Activated naive CD4-positive, alpha-beta T cell treated with anti-CD3 and anti-CD28 coated beads for 36 hours (primary cell): ENCODE measurements at regions not wholly inside any gene's neighbourhood (a gene's known extent, or its start where the extent isn't known, plus 50 kb on each side); places are given as distances from the start of the nearest gene placed in this dataset.

Source experiments
- CTCF ChIA-PET: fragments of 350-600 bp; sonication (Branson Sonifier 250); formaldehyde crosslinking; loops from one replicate; lab custom pipeline; 2021; ENCODE audit warnings: antibody characterized with exemption; lab: Charles Lee
- DNase-seq: peaks from one replicate; pipeline ENCODE4 v3.0.0-alpha.2; 2020
- H3K27ac Mint-ChIP-seq: one replicate; pipeline ENCODE4 v1.8.0; 2021; ENCODE audit warnings: mild to moderate bottlenecking, mixed read lengths
- H3K27me3 Mint-ChIP-seq: one replicate; pipeline ENCODE4 v1.8.0; 2021; ENCODE audit warnings: low read depth, mixed read lengths
- H3K36me3 Mint-ChIP-seq: one replicate; pipeline ENCODE4 v1.8.0; 2021; ENCODE audit warnings: low read depth, mixed read lengths
- H3K4me1 Mint-ChIP-seq: one replicate; pipeline ENCODE4 v1.8.0; 2021; ENCODE audit warnings: low read depth, mixed read lengths
- H3K4me3 Mint-ChIP-seq: one replicate; pipeline ENCODE4 v1.8.0; 2021; ENCODE audit warnings: mild to moderate bottlenecking, moderate library complexity, mixed read lengths
- H3K9me3 Mint-ChIP-seq: one replicate; pipeline ENCODE4 v1.8.0; 2021; ENCODE audit warnings: mixed read lengths
- intact Hi-C: fragments of 100-400 bp; cut with micrococcal nuclease; formaldehyde crosslinking; loops from one replicate; pipeline ENCODE4 v1.15.1; 2023

- no peaks in the 10 kb centered on the region for H3K27me3 Mint-ChIP-seq
- H3K9me3 Mint-ChIP-seq = no peaks in the 10 kb centered on the region
- H3K4me3 Mint-ChIP-seq = no peak overlapping the region
- intact Hi-C loops = no loop called here
- H3K4me1 Mint-ChIP-seq = no peaks in the 10 kb centered on the region
- CTCF ChIA-PET = no interaction called here
- no peak overlapping the region for H3K27ac Mint-ChIP-seq
- DNase-seq = no peak
- H3K36me3 Mint-ChIP-seq = no peaks in the 10 kb centered on the region
These were observed 365.2 kb downstream of the TUSC7 start for GRCh38 chr3:117074826-117075225.

DNA sequence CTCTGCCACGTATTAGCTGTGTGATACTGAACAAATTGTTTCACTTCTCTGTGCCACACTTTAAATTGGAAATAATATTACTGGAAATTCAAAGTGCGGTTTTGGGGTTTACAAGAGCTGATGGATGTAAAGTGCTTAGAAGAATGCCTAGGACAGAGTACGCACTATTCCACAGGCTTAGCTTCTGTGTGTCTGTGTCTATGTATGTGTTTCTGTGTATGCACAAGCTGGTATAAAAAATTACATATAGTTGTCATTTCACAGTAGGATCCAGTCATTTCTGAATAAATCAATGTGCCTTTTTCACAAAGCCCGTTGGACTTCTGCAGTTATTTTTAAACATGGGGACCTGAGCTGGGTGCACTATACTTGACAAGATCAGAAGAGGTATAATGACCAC lies 370.4 kb downstream of the TUSC7 start:
- H3K4me3 Mint-ChIP-seq = no peak overlapping the region
- H3K27ac Mint-ChIP-seq = no peak overlapping the region
- peaks cover 4% of the 10 kb centered on the region for H3K9me3 Mint-ChIP-seq
- no peaks in the 10 kb centered on the region for H3K27me3 Mint-ChIP-seq
- intact Hi-C loops = no loop called here
- no peaks in the 10 kb centered on the region for H3K4me1 Mint-ChIP-seq
- CTCF ChIA-PET = no interaction called here
- no peak for DNase-seq
- no peaks in the 10 kb centered on the region for H3K36me3 Mint-ChIP-seq

- no peak overlapping the region for H3K4me3 Mint-ChIP-seq
- CTCF ChIA-PET = no interaction called here
- intact Hi-C loops = no loop called here
- no peaks in the 10 kb centered on the region for H3K4me1 Mint-ChIP-seq
- peaks cover 5% of the 10 kb centered on the region for H3K9me3 Mint-ChIP-seq
- H3K36me3 Mint-ChIP-seq = no peaks in the 10 kb centered on the region
- H3K27me3 Mint-ChIP-seq = no peaks in the 10 kb centered on the region
- no peak overlapping the region for H3K27ac Mint-ChIP-seq
- DNase-seq = no peak
These were observed 371.3 kb downstream of the TUSC7 start for GRCh38 chr3:117080872-117081271.

GRCh38 chr3:117084277-117084676 lies 374.7 kb downstream of the TUSC7 start:
- intact Hi-C loops = no loop called here
- H3K36me3 Mint-ChIP-seq = no peaks in the 10 kb centered on the region
- no peaks in the 10 kb centered on the region for H3K4me1 Mint-ChIP-seq
- DNase-seq = no peak
- no peaks in the 10 kb centered on the region for H3K27me3 Mint-ChIP-seq
- CTCF ChIA-PET = interaction anchor here (0.5 kb wide), 1 partner anchor 31 kb away, joined by 6 read pairs; no protein-coding TSS in a partner anchor
- no peak overlapping the region for H3K4me3 Mint-ChIP-seq
- no peak overlapping the region for H3K27ac Mint-ChIP-seq
- H3K9me3 Mint-ChIP-seq = peaks cover 5% of the 10 kb centered on the region

DNA sequence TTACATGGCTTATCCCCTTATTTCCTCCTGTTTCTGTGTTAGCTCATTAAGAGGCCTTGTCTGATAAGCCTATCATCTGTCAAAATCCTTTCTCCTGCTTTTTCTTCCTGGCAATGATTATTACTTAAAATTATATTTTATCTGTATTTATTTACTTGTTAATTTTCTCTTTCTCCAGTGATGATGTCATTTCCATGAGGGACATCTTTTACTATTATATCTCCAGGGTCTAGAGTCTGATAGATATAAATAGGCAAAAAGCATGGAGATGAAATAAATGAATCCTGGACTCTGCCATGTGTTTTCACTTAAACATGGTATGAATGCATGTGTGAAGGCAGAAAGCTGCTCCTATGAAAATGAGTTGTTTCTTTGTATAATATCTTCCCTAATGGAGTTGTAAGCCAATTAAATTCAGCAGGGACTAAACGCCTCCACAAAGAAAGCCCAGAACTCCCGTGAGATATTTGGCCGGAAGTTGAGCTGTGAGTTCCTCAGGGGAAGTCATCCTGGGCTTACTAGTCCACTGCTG lies 375.2 kb downstream of the TUSC7 start:
- H3K27me3 Mint-ChIP-seq = no peaks in the 10 kb centered on the region
- no peak overlapping the region for H3K27ac Mint-ChIP-seq
- no peaks in the 10 kb centered on the region for H3K4me1 Mint-ChIP-seq
- no peak overlapping the region for H3K4me3 Mint-ChIP-seq
- intact Hi-C loops = no loop called here
- CTCF ChIA-PET = interaction anchor here (0.5 kb wide), 1 partner anchor 31 kb away, joined by 6 read pairs; no protein-coding TSS in a partner anchor
- H3K9me3 Mint-ChIP-seq = peaks cover 5% of the 10 kb centered on the region
- no peaks in the 10 kb centered on the region for H3K36me3 Mint-ChIP-seq
- DNase-seq = no peak

DNA sequence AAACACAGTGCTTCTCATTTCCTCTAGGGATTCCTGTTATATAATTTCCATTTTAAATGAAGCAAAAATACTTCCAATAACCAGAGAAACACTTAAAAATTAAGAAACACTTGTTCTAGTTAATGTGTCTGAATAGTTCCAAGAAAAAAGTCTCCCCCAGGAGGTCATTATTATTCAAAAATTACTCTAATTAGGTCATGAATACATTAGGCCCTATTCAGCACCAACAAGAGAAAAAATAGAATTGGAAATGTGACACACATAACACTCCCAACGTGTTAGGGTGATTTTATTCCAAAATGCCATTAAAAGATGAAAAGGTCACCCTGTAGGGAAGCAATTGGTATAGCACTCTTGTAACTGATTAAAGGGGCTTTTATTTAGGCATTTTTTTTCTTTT lies 382.1 kb downstream of the TUSC7 start:
- DNase-seq = no peak
- CTCF ChIA-PET = no interaction called here
- intact Hi-C loops = no loop called here
- Mint-ChIP-seq H3K4me3 (no peak overlapping the region), H3K9me3 (peaks cover 6% of the 10 kb centered on the region), H3K27ac (no peak overlapping the region), H3K36me3 (no peaks in the 10 kb centered on the region), H3K4me1 (no peaks in the 10 kb centered on the region), H3K27me3 (no peaks in the 10 kb centered on the region)

GRCh38 chr3:117096549-117096948 lies 387.0 kb downstream of the TUSC7 start:
- intact Hi-C loops = no loop called here
- H3K27ac Mint-ChIP-seq = no peak overlapping the region
- DNase-seq = no peak
- peaks cover 2% of the 10 kb centered on the region for H3K9me3 Mint-ChIP-seq
- CTCF ChIA-PET = no interaction called here
- no peak overlapping the region for H3K4me3 Mint-ChIP-seq
- no peaks in the 10 kb centered on the region for H3K4me1 Mint-ChIP-seq
- H3K27me3 Mint-ChIP-seq = no peaks in the 10 kb centered on the region
- H3K36me3 Mint-ChIP-seq = no peaks in the 10 kb centered on the region

DNA sequence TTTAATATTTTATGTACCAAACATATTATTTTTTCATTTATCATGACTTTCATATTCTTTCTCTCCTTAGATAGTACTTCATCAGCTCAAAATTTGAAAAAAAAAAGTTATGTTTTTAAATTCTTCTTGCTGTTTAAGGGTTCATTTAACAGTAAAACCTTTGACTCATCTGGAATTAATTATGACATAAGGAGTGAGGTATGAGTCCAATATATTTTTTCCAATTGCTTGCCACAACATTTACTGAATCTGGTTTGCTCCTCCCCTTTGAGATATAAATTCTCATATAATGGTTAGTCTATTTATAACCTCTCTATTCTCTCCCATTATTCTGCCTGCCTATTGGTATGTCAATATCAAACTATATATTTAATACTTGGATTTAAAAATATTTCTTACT lies 387.8 kb downstream of the TUSC7 start:
- H3K9me3 Mint-ChIP-seq = peaks cover 2% of the 10 kb centered on the region
- H3K27ac Mint-ChIP-seq = no peak overlapping the region
- no peak for DNase-seq
- intact Hi-C loops = no loop called here
- H3K36me3 Mint-ChIP-seq = no peaks in the 10 kb centered on the region
- no peaks in the 10 kb centered on the region for H3K4me1 Mint-ChIP-seq
- CTCF ChIA-PET = no interaction called here
- no peak overlapping the region for H3K4me3 Mint-ChIP-seq
- no peaks in the 10 kb centered on the region for H3K27me3 Mint-ChIP-seq

DNA sequence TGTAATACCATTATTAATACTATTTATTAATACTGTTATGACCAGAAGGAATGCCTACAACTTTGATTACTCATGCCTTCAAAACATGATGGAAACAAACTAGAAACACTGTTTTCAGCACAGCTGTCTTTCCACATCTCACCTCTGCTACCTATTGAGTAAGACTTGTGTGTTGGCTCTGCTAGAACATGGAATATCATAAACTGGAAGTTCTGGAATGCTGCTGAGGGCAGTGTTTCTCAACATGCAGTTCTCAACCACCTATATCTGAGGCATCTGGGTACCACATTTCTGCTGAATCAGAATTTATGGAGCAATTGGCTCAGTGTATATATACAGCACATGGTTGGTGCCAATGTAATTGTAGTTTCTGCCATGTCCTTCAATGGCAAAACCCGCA lies 392.1 kb downstream of the TUSC7 start:
- CTCF ChIA-PET = no interaction called here

DNA sequence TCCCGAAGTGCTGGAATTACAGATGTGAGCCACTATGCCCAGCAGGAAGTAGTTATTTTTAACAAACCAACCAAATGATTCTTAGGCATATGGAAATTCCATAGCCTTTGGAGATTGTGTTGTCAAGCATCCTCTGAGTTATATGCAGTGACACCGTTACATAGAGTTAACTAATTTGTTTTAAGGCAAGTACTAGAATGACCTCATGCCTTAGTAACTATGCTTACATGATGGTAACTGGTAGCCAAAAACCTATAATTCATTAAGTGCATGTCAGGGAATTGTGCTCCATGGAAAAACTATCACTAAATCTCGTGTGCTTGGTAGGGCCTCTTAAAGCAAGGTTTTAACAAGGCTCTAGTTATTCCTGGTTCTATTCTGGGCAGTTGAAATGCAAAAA lies 392.8 kb downstream of the TUSC7 start:
- intact Hi-C loops = no loop called here
- Mint-ChIP-seq H3K9me3 (peaks cover 3% of the 10 kb centered on the region), H3K4me1 (no peaks in the 10 kb centered on the region), H3K36me3 (no peaks in the 10 kb centered on the region), H3K27me3 (no peaks in the 10 kb centered on the region), H3K27ac (no peak overlapping the region), H3K4me3 (no peak overlapping the region)
- DNase-seq = no peak
- CTCF ChIA-PET = no interaction called here

More for the DNA sequence above, 392.1 kb downstream of the TUSC7 start:
- intact Hi-C loops = no loop called here
- no peak for DNase-seq
- H3K27me3 Mint-ChIP-seq = no peaks in the 10 kb centered on the region
- peaks cover 3% of the 10 kb centered on the region for H3K9me3 Mint-ChIP-seq
- H3K4me1 Mint-ChIP-seq = no peaks in the 10 kb centered on the region
- H3K4me3 Mint-ChIP-seq = no peak overlapping the region
- no peak overlapping the region for H3K27ac Mint-ChIP-seq
- H3K36me3 Mint-ChIP-seq = no peaks in the 10 kb centered on the region

DNA sequence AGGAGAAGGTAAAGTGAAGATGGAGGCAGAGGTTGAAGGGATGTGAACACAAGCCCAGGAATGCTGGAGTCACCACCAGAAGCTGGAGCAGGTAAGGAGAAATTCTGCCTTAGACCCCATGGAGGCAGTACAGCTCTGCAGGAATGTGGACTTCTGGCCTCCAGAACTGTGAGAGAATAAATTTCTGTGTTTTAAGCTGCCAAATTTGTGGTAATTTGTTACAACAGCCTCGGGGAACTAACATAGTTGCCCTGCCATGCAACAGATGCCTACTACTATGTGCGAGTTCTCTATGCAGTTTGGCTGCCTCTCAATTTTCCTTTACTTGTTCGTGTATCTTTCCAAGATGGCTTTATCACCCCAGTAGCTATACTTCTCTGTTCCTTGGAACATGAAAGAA lies 394.1 kb downstream of the TUSC7 start:
- Mint-ChIP-seq H3K4me1 (no peaks in the 10 kb centered on the region), H3K27me3 (no peaks in the 10 kb centered on the region), H3K9me3 (peaks cover 3% of the 10 kb centered on the region), H3K27ac (no peak overlapping the region), H3K4me3 (no peak overlapping the region), H3K36me3 (no peaks in the 10 kb centered on the region)
- no peak for DNase-seq
- CTCF ChIA-PET = no interaction called here
- intact Hi-C loops = no loop called here

DNA sequence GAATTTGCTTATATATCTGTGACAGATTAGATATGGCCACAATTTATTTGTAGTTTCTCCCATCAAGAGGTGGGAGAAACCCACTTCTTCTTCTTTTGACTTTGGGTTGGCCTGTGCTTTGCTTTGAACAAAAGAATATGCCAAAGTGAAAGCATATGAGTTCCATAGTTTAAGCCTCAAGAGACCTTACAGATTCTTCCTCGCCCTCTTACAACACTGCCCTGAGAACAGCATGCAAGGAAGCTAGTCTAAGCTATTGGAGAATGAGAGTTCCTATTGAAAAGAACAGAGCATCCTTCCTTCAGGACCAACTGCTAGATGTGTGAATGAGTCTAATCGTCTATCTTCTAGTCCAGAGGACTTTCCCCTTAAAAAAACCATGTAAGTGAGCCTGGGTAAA lies 394.8 kb downstream of the TUSC7 start:
- Mint-ChIP-seq H3K27ac (no peak overlapping the region), H3K36me3 (no peaks in the 10 kb centered on the region), H3K4me3 (no peak overlapping the region), H3K4me1 (no peaks in the 10 kb centered on the region), H3K27me3 (no peaks in the 10 kb centered on the region), H3K9me3 (peaks cover 3% of the 10 kb centered on the region)
- intact Hi-C loops = no loop called here
- CTCF ChIA-PET = no interaction called here
- no peak for DNase-seq

DNA sequence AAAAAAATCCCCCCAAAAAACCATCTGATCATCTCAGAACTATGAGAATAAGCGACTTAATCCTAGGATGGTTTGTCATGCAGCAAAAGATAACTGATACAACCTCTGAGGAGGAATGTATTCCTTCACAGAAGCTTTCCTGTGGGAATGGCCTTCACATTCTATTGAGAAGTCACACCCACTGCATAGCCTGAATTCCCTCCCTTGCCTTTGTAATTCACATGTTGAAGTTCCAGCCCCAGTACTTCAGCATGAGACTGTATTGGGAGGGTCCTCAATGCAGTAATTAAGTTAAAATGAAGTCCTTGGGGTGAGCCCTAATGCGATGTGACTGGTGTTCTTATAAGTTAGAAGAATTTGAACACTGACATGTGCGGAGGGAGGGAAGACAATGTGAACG lies 395.2 kb downstream of the TUSC7 start:
- DNase-seq = no peak
- CTCF ChIA-PET = no interaction called here

More for the DNA sequence above, 395.2 kb downstream of the TUSC7 start:
- H3K9me3 Mint-ChIP-seq = peaks cover 3% of the 10 kb centered on the region
- H3K36me3 Mint-ChIP-seq = no peaks in the 10 kb centered on the region
- H3K27me3 Mint-ChIP-seq = no peaks in the 10 kb centered on the region
- H3K27ac Mint-ChIP-seq = no peak overlapping the region
- no peaks in the 10 kb centered on the region for H3K4me1 Mint-ChIP-seq
- intact Hi-C loops = no loop called here
- H3K4me3 Mint-ChIP-seq = no peak overlapping the region
